K562 (cell line): ENCODE measurements at regions not wholly inside any gene's neighbourhood (a gene's known extent, or its start where the extent isn't known, plus 50 kb on each side); places are given as distances from the start of the nearest gene placed in this dataset.
A peak's percentile ranks its signal among the peaks of the same experiment; 100 is the strongest.

Experiments
- ATAC-seq: fragments of 200-7000 bp; cut with Tn5 transposase; 3 replicates; pipeline ENCODE4 v1.9.1; 2020; ENCODE audit warnings: moderate library complexity
- BruUV-seq: library from RNA; stranded (reverse); fragments of 400-500 nt; replicated peaks from 2 replicates; lab custom pipeline; 2021; lab: Mats Ljungman, UMichigan
- CTCF ChIA-PET: fragments of 300-600 bp; formaldehyde crosslinking; extraction: SDS; loops from one replicate; lab custom pipeline; 2021; ENCODE audit warnings: low intra/inter-chr PET ratio; lab: Yijun Ruan, JAX
- POLR2A ChIA-PET: fragments of 300-600, 350-650 bp; sonication (Branson Sonifier 250); formaldehyde crosslinking; extraction: SDS; loops from one replicate; lab custom pipeline; 2021; ENCODE audit warnings: antibody characterized with exemption, inconsistent platforms; lab: Yijun Ruan, JAX
- DNase-seq, 4 experiments: peaks; one replicate each; pipeline versions ENCODE4 v3.0.0 to v3.0.0-alpha.2; 2011 to 2018; ENCODE audit warnings: low spot score in 3 of 4, mixed read lengths in 3 of 4; ENCODE audit errors: extremely low read depth in 1 of 4
- FAIRE-seq: peaks from 2 replicates; lab custom pipeline; 2011; peaks lifted over from hg19 to GRCh38; lab: Jason Lieb, UNC
- H2AFZ ChIP-seq: 2 replicates; pipeline ENCODE4 v1.6.0; 2011; ENCODE audit warnings: low read depth, low read length, control low read depth, inconsistent platforms
- H3K27ac ChIP-seq: fragments of 200-600 bp; 3 replicates; pipeline ENCODE4 v1.8.0; 2011; ENCODE audit warnings: low read depth, mild to moderate bottlenecking, control low read depth, inconsistent platforms, low read length, moderate library complexity, mixed read lengths; ENCODE audit errors: extremely low read depth
- H3K27me3 ChIP-seq, 2 experiments: fragments of 300-600 bp in 1 of 2; 2 replicates in 1 of 2; 3 replicates in 1 of 2; pipeline versions ENCODE4 v1.6.0 to v1.8.0; 2011; ENCODE audit warnings: inconsistent platforms in 2 of 2, low read length in 2 of 2, mild to moderate bottlenecking in 1 of 2, mixed read lengths in 1 of 2, moderate library complexity in 1 of 2; ENCODE audit not compliant: control insufficient read depth in 2 of 2, insufficient read depth in 2 of 2
- H3K36me3 ChIP-seq: fragments of 300-600 bp; 3 replicates; pipeline ENCODE4 v1.8.0; 2011; ENCODE audit warnings: mild to moderate bottlenecking, low read length, inconsistent platforms; ENCODE audit not compliant: control insufficient read depth, insufficient read depth
- H3K4me1 ChIP-seq, 2 experiments: fragments of 200-600 bp in 1 of 2; replicated peaks in 1 of 2; 2 replicates in 1 of 2; 3 replicates in 1 of 2; pipeline versions ENCODE4 v1.5.1 to v1.8.0; 2011; ENCODE audit warnings: inconsistent platforms in 2 of 2, low read length in 2 of 2, mild to moderate bottlenecking in 1 of 2, mixed read lengths in 1 of 2, moderate library complexity in 1 of 2; ENCODE audit not compliant: control insufficient read depth in 2 of 2, insufficient read depth in 2 of 2
- H3K4me2 ChIP-seq: 2 replicates; pipeline ENCODE4 v1.6.1; 2011; ENCODE audit warnings: low read length, control low read depth, inconsistent platforms, mixed read lengths; ENCODE audit not compliant: insufficient read depth
- H3K4me3 ChIP-seq: fragments of 200-600 bp; sonication (generic), shearing (Covaris generic); 2 replicates; pipeline ENCODE4 v1.5.1; 2016; ENCODE audit warnings: control low read depth, inconsistent platforms
- H3K79me2 ChIP-seq: fragments of 200-600 bp; 3 replicates; pipeline ENCODE4 v1.8.0; 2011; ENCODE audit warnings: low read length, inconsistent platforms; ENCODE audit not compliant: control insufficient read depth, insufficient read depth
- H3K9ac ChIP-seq, 2 experiments: 2 replicates each; pipeline versions ENCODE4 v1.6.0 to v1.6.1; 2011; ENCODE audit warnings: low read depth in 2 of 2, low read length in 2 of 2, control low read depth in 1 of 2, inconsistent platforms in 1 of 2, mild to moderate bottlenecking in 1 of 2, mixed read lengths in 1 of 2; ENCODE audit not compliant: insufficient read depth in 1 of 2
- H3K9me1 ChIP-seq: one replicate; pipeline ENCODE4 v1.6.0; 2011; ENCODE audit warnings: inconsistent platforms, mild to moderate bottlenecking, low read length, moderate library complexity; ENCODE audit not compliant: control insufficient read depth, insufficient read depth
- H3K9me3 ChIP-seq: replicated peaks from 2 replicates; pipeline ENCODE4 v1.5.1; 2011; ENCODE audit warnings: low read depth, low read length, inconsistent platforms; ENCODE audit not compliant: control insufficient read depth, insufficient read depth
- H4K20me1 ChIP-seq: replicated peaks from 2 replicates; pipeline ENCODE4 v1.6.1; 2011; ENCODE audit warnings: low read length, inconsistent platforms, mixed read lengths; ENCODE audit not compliant: control insufficient read depth, insufficient read depth
- BCOR ChIP-seq: fragments of 450-650 bp; IDR thresholded peaks from 2 replicates; pipeline ENCODE4 v1.6.1; 2016
- C11orf30 ChIP-seq: fragments of 450-650 bp; IDR thresholded peaks from 2 replicates; pipeline ENCODE4 v1.6.1; 2016; ENCODE audit warnings: low read depth, mild to moderate bottlenecking
- NR4A1 ChIP-seq, 2 experiments: fragments of 250-450 bp in 1 of 2; fragments of 450-650 bp in 1 of 2; sonication (Bioruptor Pico) in 1 of 2; IDR thresholded peaks; 2 replicates each; pipeline versions ENCODE4 v1.4.0 to v1.6.1; 2016 to 2020; ENCODE audit warnings: mild to moderate bottlenecking in 2 of 2, missing compliant biosample characterization in 1 of 2, missing genetic modification characterization in 1 of 2, moderate library complexity in 1 of 2
- SUPT5H ChIP-seq: fragments of 450-650 bp; IDR thresholded peaks from 2 replicates; pipeline ENCODE4 v1.6.1; 2016
- TCF15 ChIP-seq: fragments of 250-450 bp; sonication (Bioruptor Pico); IDR thresholded peaks from 2 replicates; pipeline ENCODE4 v1.8.0; 2022; ENCODE audit warnings: moderate library complexity, mild to moderate bottlenecking, inconsistent platforms
- ZNF175 ChIP-seq: fragments of 200-800 bp; sonication (Bioruptor generic); IDR thresholded peaks from 2 replicates; pipeline ENCODE4 v1.6.1; 2016; ENCODE audit warnings: low read depth, mild to moderate bottlenecking, missing genetic modification characterization, missing compliant biosample characterization
- ZNF316 ChIP-seq: fragments of 450-650 bp; IDR thresholded peaks from 2 replicates; pipeline ENCODE4 v1.6.1; 2016
- ZNF644 ChIP-seq: fragments of 200-800 bp; sonication (Bioruptor generic); IDR thresholded peaks from 2 replicates; pipeline ENCODE4 v1.6.1; 2016; ENCODE audit warnings: low read depth, missing genetic modification characterization, missing compliant biosample characterization
- WGBS: fragments of 100-300 bp; shearing (Covaris generic); methylation state at CpG from one replicate; pipeline ENCODE4 v1.1.6; 2016; ENCODE audit warnings: low coverage, mixed read lengths; ENCODE audit not compliant: insufficient coverage; ENCODE audit errors: missing lambda C conversion rate; 5-methylcytosine and 5-hydroxymethylcytosine counted together
- in situ Hi-C: fragments of 300-500 bp; cut with MboI; formaldehyde crosslinking; loops from 4 replicates; pipeline ENCODE4 v1.15.0; 2018; ENCODE audit warnings: inconsistent platforms, mixed read lengths
- intact Hi-C: fragments of 100-400 bp; cut with micrococcal nuclease; formaldehyde crosslinking; loops from 2 replicates; pipeline ENCODE4 v1.14.2; 2022
- TF ChIP-seq, protein P1 (sequence below): fragments of 250-450 bp; sonication (Bioruptor Pico); IDR thresholded peaks from 2 replicates; pipeline ENCODE4 v1.4.0; 2020; ENCODE audit warnings: mild to moderate bottlenecking

GRCh38 chr10:117783698-117784395 lies 241.3 kb downstream of the EMX2 start:
- FAIRE-seq (no peak), DNase-seq (no peak), ATAC-seq (no peak)
- no peaks in the 10 kb centered on the region for H4K20me1 ChIP-seq
- H3K4me1 ChIP-seq = no peaks in the 10 kb centered on the region
- no peak overlapping the region for H3K4me3 ChIP-seq
- intact Hi-C loops = no loop called here
- no peak overlapping the region for H3K9ac ChIP-seq
- H3K36me3 ChIP-seq = no peaks in the 10 kb centered on the region
- in situ Hi-C loops = no loop called here
- no peaks in the 10 kb centered on the region for H3K9me3 ChIP-seq
- no peaks in the 10 kb centered on the region for H3K9me1 ChIP-seq
- no peak overlapping the region; the same call in 1 of the 2 replicates for H2AFZ ChIP-seq
- H3K27ac ChIP-seq = no peak overlapping the region
- H3K27me3 ChIP-seq = peaks cover 0 to 16% of the 10 kb centered on the region in 2 experiments; a peak in 3 of 5 replicates
- 0 out of 2 replicates have a peak, but pooled peaks have one; percentile 18 for TF ChIP-seq C11orf30
- peak; percentile 38; the same call in 1 of the 2 replicates for TF ChIP-seq ZNF316
- no peak for TF ChIP-seq TCF15 (CRISPR knock-in tag)
- CTCF ChIA-PET = no interaction called here
- WGBS = 29% methylated on average over 10 of the region's 14 CpGs
- no peak overlapping the region; the same call in 1 of the 2 replicates for H3K4me2 ChIP-seq
- BruUV-seq = no TSS peak
- no peaks in the 10 kb centered on the region for H3K79me2 ChIP-seq
- POLR2A ChIA-PET = interaction anchor here (1.1 kb wide), 1 partner anchor 19 kb away, joined by 3 read pairs; no protein-coding TSS in a partner anchor

- Histone ChIP-seq H3K27me3 (peaks cover 0 to 16% of the 10 kb centered on the region in 2 experiments; a peak in 3 of 5 replicates), H3K4me1 (no peaks in the 10 kb centered on the region), H4K20me1 (no peaks in the 10 kb centered on the region), H3K79me2 (no peaks in the 10 kb centered on the region), H3K4me2 (0 out of 2 replicates have a peak overlapping the region, but pooled peaks have one; percentile 32), H3K9me1 (no peaks in the 10 kb centered on the region), H3K27ac (no peak overlapping the region), H3K36me3 (no peaks in the 10 kb centered on the region), H3K9ac (no peak overlapping the region), H3K4me3 (no peak overlapping the region), H3K9me3 (no peaks in the 10 kb centered on the region)
- FAIRE-seq (no peak), ATAC-seq (no peak), DNase-seq (no peak)
- in situ Hi-C loops (no loop called here), intact Hi-C loops (no loop called here)
- CTCF ChIA-PET = no interaction called here
- POLR2A ChIA-PET = interaction anchor here (0.6 to 1.1 kb wide), 2 partner anchors 20 to 154 kb away, joined by 3 read pairs; no protein-coding TSS in a partner anchor
- no TSS peak for BruUV-seq
- 6% methylated on average over 2 of the region's 3 CpGs for WGBS
- no peak for TF ChIP-seq ZNF175 (CRISPR knock-in tag)
- no peak for TF ChIP-seq NR4A1 (CRISPR knock-in tag; IDR thresholded peaks at IDR 0.05)
- TF ChIP-seq NR4A1 (tag; IDR thresholded peaks at IDR 0.05) = no peak
- no peak for TF ChIP-seq ZNF644 (tag)
- no peak for TF ChIP-seq BCOR
- TF ChIP-seq, protein P1, sequence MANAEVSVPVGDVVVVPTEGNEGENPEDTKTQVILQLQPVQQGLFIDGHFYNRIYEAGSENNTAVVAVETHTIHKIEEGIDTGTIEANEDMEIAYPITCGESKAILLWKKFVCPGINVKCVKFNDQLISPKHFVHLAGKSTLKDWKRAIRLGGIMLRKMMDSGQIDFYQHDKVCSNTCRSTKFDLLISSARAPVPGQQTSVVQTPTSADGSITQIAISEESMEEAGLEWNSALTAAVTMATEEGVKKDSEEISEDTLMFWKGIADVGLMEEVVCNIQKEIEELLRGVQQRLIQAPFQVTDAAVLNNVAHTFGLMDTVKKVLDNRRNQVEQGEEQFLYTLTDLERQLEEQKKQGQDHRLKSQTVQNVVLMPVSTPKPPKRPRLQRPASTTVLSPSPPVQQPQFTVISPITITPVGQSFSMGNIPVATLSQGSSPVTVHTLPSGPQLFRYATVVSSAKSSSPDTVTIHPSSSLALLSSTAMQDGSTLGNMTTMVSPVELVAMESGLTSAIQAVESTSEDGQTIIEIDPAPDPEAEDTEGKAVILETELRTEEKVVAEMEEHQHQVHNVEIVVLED (CRISPR knock-in tag) = no peak
- TF ChIP-seq SUPT5H = no peak
- TF ChIP-seq, all 486 proteins: peak for 0
- H2AFZ ChIP-seq = peak overlapping the region; percentile 45; the same call in 1 of the 2 replicates
These were observed 242.2 kb downstream of the EMX2 start for GRCh38 chr10:117784776-117785175.
